ENCODE measurements at regions not wholly inside any gene's neighbourhood (a gene's known extent, or its start where the extent isn't known, plus 50 kb on each side); places are given as distances from the start of the nearest gene placed in this dataset.

- Mint-ChIP-seq H3K4me3 (peak overlapping the region; percentile 60), H3K4me1 (peaks cover 54% of the 10 kb centered on the region), H3K27me3 (no peaks in the 10 kb centered on the region), H3K9me3 (ENCODE audit: insufficient read depth) (no peaks in the 10 kb centered on the region), H3K27ac (peak overlapping the region; percentile 81)
- Histone ChIP-seq H3K27me3 (replicated peaks in 1 of 4; ENCODE audit: control extremely low read depth in 1 of 4, control insufficient read depth in 3 of 4, insufficient read depth in 4 of 4, low read length in 3 of 4) (no peaks in the 10 kb centered on the region), H4K20me1 (ENCODE audit: control insufficient read depth, insufficient read depth, low read length, poor library complexity, severe bottlenecking) (no peaks in the 10 kb centered on the region), H3K79me2 (ENCODE audit: control insufficient read depth, insufficient read depth, low read length) (no peaks in the 10 kb centered on the region), H3K4me3 (ENCODE audit: control extremely low read depth in 1 of 5, extremely low read depth in 1 of 5, insufficient read depth in 1 of 5, low read depth in 2 of 5, low read length in 4 of 5) (no peak overlapping the region), H2AFZ (ENCODE audit: insufficient read depth, low read depth, low read length, poor library complexity, severe bottlenecking) (no peak overlapping the region), H3K9me3 (ENCODE audit: control extremely low read depth in 1 of 3, control insufficient read depth in 2 of 3, insufficient read depth in 1 of 3, low read length in 2 of 3) (no peaks in the 10 kb centered on the region), H3K4me2 (replicated peaks; ENCODE audit: low read depth, low read length, poor library complexity, severe bottlenecking) (peak overlapping the region; percentile 49), H3K27ac (ENCODE audit: low read length in 2 of 2) (peak overlapping the region in 1 of 2 donors; percentile 12), H3K4me1 (ENCODE audit: control insufficient read depth in 2 of 2, insufficient read depth in 2 of 2, low read length in 2 of 2) (peaks cover 31 to 45% of the 10 kb centered on the region in 2 donors), H3K9ac (ENCODE audit: low read length) (no peak overlapping the region), H3K36me3 (replicated peaks in 1 of 2; ENCODE audit: control extremely low read depth in 1 of 2, control insufficient read depth in 1 of 2, extremely low read depth in 1 of 2, insufficient read depth in 2 of 2, low read length in 1 of 2) (no peaks in the 10 kb centered on the region)
- peak; percentile 52 for DNase-seq
- ChIA-PET CTCF (interaction anchor here (0.6 to 11.4 kb wide), 4 partner anchors 12 to 186 kb away, joined by 4 to 379 read pairs (median 4); partner anchors contain the start of gene RNF144B), POLR2A (no interaction called here)
- intact Hi-C loops (cut with micrococcal nuclease): loop anchor here (2.0 to 5.0 kb wide), 2 partner anchors 64 to 74 kb away; partner anchors contain the start of gene DEK
- WGBS (ENCODE audit: insufficient coverage): no CpG with 5 or more reads among the region's 3 CpGs
- peak; percentile 22 for ATAC-seq (ENCODE audit: low read depth)
- TF ChIP-seq CTCF (IDR thresholded peaks at IDR 0.05) (no peak), EZH2 (IDR thresholded peaks at IDR 0.05; ENCODE audit: borderline replicate concordance, insufficient read depth, low read depth, low read length, poor library complexity, severe bottlenecking) (no peak)
Observed at GRCh38 chr6:18328540-18328939, 58.6 kb upstream of the RNF144B start.

GRCh38 chr6:18328070-18328469 is 59.1 kb upstream of the RNF144B start:
- WGBS (ENCODE audit: insufficient coverage): no CpG with 5 or more reads among the region's 2 CpGs
- Histone ChIP-seq H3K4me2 (replicated peaks; ENCODE audit: low read depth, low read length, poor library complexity, severe bottlenecking) (peak overlapping the region; percentile 49), H3K9ac (ENCODE audit: low read length) (no peak overlapping the region), H3K4me3 (ENCODE audit: control extremely low read depth in 1 of 5, extremely low read depth in 1 of 5, insufficient read depth in 1 of 5, low read depth in 2 of 5, low read length in 4 of 5) (no peak overlapping the region), H3K9me3 (ENCODE audit: control extremely low read depth in 1 of 3, control insufficient read depth in 2 of 3, insufficient read depth in 1 of 3, low read length in 2 of 3) (no peaks in the 10 kb centered on the region), H3K27ac (ENCODE audit: low read length in 2 of 2) (peak overlapping the region in 1 of 2 donors; percentile 12), H3K36me3 (replicated peaks in 1 of 2; ENCODE audit: control extremely low read depth in 1 of 2, control insufficient read depth in 1 of 2, extremely low read depth in 1 of 2, insufficient read depth in 2 of 2, low read length in 1 of 2) (no peaks in the 10 kb centered on the region), H4K20me1 (ENCODE audit: control insufficient read depth, insufficient read depth, low read length, poor library complexity, severe bottlenecking) (no peaks in the 10 kb centered on the region), H3K4me1 (ENCODE audit: control insufficient read depth in 2 of 2, insufficient read depth in 2 of 2, low read length in 2 of 2) (peaks cover 31 to 45% of the 10 kb centered on the region in 2 donors), H3K27me3 (replicated peaks in 1 of 4; ENCODE audit: control extremely low read depth in 1 of 4, control insufficient read depth in 3 of 4, insufficient read depth in 4 of 4, low read length in 3 of 4) (no peaks in the 10 kb centered on the region), H3K79me2 (ENCODE audit: control insufficient read depth, insufficient read depth, low read length) (no peaks in the 10 kb centered on the region), H2AFZ (ENCODE audit: insufficient read depth, low read depth, low read length, poor library complexity, severe bottlenecking) (peak overlapping the region; percentile 45)
- no peaks in the 10 kb centered on the region for H3K9me3 Mint-ChIP-seq (ENCODE audit: insufficient read depth)
- H3K4me3 Mint-ChIP-seq: peak overlapping the region; percentile 60
- CTCF ChIA-PET: interaction anchor here (0.6 to 11.4 kb wide), 8 partner anchors 9 to 206 kb away, joined by 3 to 379 read pairs (median 4); partner anchors contain the start of genes DEK, NHLRC1 and RNF144B
- ATAC-seq (ENCODE audit: low read depth) (no peak), DNase-seq (no peak)
- intact Hi-C loops (cut with micrococcal nuclease): loop anchor here (2.0 to 5.0 kb wide), 2 partner anchors 63 to 74 kb away; partner anchors contain the start of gene DEK
- peaks cover 54% of the 10 kb centered on the region for H3K4me1 Mint-ChIP-seq
- TF ChIP-seq CTCF (IDR thresholded peaks at IDR 0.05) (no peak), EZH2 (IDR thresholded peaks at IDR 0.05; ENCODE audit: borderline replicate concordance, insufficient read depth, low read depth, low read length, poor library complexity, severe bottlenecking) (no peak)
- POLR2A ChIA-PET: interaction anchor here (1.1 kb wide), 1 partner anchor 71 kb away, joined by 3 read pairs; no protein-coding TSS in a partner anchor
- peak overlapping the region; percentile 81 for H3K27ac Mint-ChIP-seq
- H3K27me3 Mint-ChIP-seq: no peaks in the 10 kb centered on the region

All from B cell (primary cell).